Glutamatergic neuron (in vitro differentiated cells): ENCODE measurements at regions not wholly inside any gene's neighbourhood (a gene's known extent, or its start where the extent isn't known, plus 50 kb on each side); places are given as distances from the start of the nearest gene placed in this dataset.

ENCODE experiments used
- DNase-seq: peaks from one replicate; pipeline ENCODE4 v3.0.0; 2022
- H3K27ac Mint-ChIP-seq: one replicate; pipeline ENCODE4 v1.8.0; 2020; ENCODE audit warnings: mild to moderate bottlenecking, mixed read lengths, inconsistent platforms; ENCODE audit not compliant: unreplicated experiment
- H3K27me3 Mint-ChIP-seq: one replicate; pipeline ENCODE4 v1.8.0; 2020; ENCODE audit warnings: mild to moderate bottlenecking, moderate library complexity, mixed read lengths, inconsistent platforms; ENCODE audit not compliant: unreplicated experiment
- H3K36me3 Mint-ChIP-seq: one replicate; pipeline ENCODE4 v1.8.0; 2020; ENCODE audit warnings: mild to moderate bottlenecking, mixed read lengths, inconsistent platforms; ENCODE audit not compliant: unreplicated experiment
- H3K4me1 Mint-ChIP-seq: one replicate; pipeline ENCODE4 v1.8.0; 2020; ENCODE audit warnings: mild to moderate bottlenecking, low read depth, mixed read lengths, inconsistent platforms; ENCODE audit not compliant: unreplicated experiment
- H3K4me3 Mint-ChIP-seq: one replicate; pipeline ENCODE4 v1.8.0; 2020; ENCODE audit warnings: mild to moderate bottlenecking, mixed read lengths, inconsistent platforms; ENCODE audit not compliant: unreplicated experiment
- H3K9me3 Mint-ChIP-seq: one replicate; pipeline ENCODE4 v1.8.0; 2020; ENCODE audit warnings: mild to moderate bottlenecking, moderate library complexity, mixed read lengths, inconsistent platforms; ENCODE audit not compliant: unreplicated experiment
- CTCF ChIP-seq: fragments of 200-600 bp; sonication (generic); IDR thresholded peaks from one replicate; pipeline ENCODE4 v1.5.0; 2021; ENCODE audit not compliant: partially characterized antibody, unreplicated experiment

DNA sequence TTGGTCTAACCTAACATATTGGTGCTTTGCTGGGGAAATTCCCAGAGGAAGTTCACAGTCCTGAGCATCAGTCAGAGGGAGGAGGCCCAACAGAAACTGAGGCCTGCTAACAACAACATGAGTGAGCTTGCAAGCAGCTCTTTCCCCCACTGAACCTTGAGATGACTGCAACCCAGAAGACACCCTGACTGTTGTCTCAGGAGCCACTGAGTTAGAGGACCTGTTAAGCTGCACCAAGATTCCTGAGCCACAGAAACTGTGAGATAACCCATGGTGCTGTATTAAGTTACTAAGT is 193.2 kb upstream of the UBL3 start:
- Mint-ChIP-seq H3K27ac (no peak overlapping the region), H3K27me3 (peaks cover 3% of the 10 kb centered on the region), H3K4me1 (no peaks in the 10 kb centered on the region), H3K9me3 (peaks cover 3% of the 10 kb centered on the region), H3K36me3 (peaks cover 3% of the 10 kb centered on the region), H3K4me3 (no peak overlapping the region)
- no peak for DNase-seq
- no peak for TF ChIP-seq CTCF

DNA sequence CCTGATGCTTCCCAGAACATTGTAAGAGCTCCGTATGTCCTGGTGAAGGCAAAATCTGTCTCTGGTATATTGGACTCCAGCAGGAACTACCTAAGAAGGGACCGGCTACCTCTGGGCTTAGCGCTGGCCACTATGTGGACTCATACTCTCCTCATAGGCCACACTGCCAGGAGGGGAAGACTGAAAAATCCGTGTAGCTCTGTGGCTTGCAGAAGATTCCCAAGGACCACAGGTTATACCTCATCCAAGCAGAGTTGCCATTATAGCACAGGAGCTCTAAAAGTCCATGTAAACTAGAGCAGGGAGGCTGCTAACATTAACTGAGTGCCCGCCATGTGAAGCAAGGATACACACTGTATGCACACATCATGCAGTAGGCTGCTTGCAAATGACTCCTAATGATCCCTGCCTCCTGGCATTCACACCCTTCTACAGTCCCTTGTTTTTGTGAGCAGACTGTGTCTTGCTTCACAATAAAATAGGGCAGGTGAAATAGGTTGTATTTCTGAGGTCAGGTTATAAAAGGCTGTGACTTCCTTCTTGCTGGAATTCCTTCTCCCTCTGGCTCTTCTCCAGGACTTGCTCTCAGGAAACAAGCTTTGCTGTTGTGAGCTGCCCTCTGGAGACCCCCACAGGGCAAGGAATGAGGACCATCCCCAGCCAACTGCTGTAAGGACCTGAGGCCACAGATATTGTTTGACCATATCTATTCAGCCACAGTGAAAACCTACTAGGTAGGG is 192.6 kb upstream of the UBL3 start:
- Mint-ChIP-seq H3K4me1 (no peaks in the 10 kb centered on the region), H3K9me3 (peaks cover 3% of the 10 kb centered on the region), H3K4me3 (no peak overlapping the region), H3K27ac (no peak overlapping the region), H3K36me3 (peaks cover 3% of the 10 kb centered on the region), H3K27me3 (peaks cover 3% of the 10 kb centered on the region)
- no peak for TF ChIP-seq CTCF
- no peak for DNase-seq

DNA sequence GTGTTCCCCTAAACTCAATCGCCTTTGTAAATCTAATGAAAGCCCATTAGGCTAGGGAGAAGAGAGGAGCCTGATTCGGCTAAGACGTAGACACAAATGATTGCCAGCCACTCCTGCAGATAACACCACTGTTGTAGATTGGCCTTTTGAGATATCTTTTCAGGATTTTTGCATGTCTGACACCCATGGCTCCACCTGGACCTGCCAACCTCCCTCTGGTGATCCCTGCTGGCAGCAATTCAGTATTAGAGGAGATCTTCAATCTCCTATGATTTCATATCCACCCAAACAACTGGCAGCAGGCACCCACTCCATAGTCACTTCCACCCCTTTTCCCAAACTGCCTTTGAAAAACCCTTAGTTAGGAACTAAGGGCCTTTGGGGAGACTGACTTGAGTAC is 191.9 kb upstream of the UBL3 start:
- H3K27me3 Mint-ChIP-seq, result peaks cover 3% of the 10 kb centered on the region
- H3K9me3 Mint-ChIP-seq, result peaks cover 3% of the 10 kb centered on the region
- H3K27ac Mint-ChIP-seq, result no peak overlapping the region
- TF ChIP-seq CTCF, result no peak
- no peak overlapping the region for H3K4me3 Mint-ChIP-seq
- H3K36me3 Mint-ChIP-seq, result peaks cover 3% of the 10 kb centered on the region
- DNase-seq, result no peak
- H3K4me1 Mint-ChIP-seq, result no peaks in the 10 kb centered on the region

- H3K27me3 Mint-ChIP-seq, result peaks cover 3% of the 10 kb centered on the region
- no peaks in the 10 kb centered on the region for H3K4me1 Mint-ChIP-seq
- TF ChIP-seq CTCF, result no peak
- H3K4me3 Mint-ChIP-seq, result no peak overlapping the region
- H3K36me3 Mint-ChIP-seq, result peaks cover 3% of the 10 kb centered on the region
- DNase-seq, result no peak
- H3K27ac Mint-ChIP-seq, result no peak overlapping the region
- no peaks in the 10 kb centered on the region for H3K9me3 Mint-ChIP-seq
Observed at GRCh38 chr13:30039511-30039911, 189.1 kb upstream of the UBL3 start.

DNA sequence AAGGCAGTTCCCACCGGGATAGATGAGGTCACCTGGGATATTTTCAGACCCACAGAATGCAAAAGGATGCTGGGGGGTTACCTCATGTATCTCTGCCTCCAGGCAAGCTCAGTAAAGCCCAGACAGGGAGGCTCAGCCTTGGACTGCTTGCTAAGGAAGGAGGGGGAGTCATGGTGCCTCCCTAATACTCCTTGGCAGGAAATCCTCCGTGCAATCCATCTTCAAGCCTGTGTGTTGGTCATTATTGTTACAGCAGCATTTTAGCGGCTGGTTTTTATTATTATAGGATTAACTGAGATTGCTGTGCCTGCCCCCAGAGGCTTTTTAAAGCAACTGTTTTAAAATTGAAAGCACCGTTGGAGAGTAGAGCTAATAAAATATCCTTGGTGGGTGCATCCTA is 188.5 kb upstream of the UBL3 start:
- Mint-ChIP-seq H3K9me3 (no peaks in the 10 kb centered on the region), H3K4me3 (no peak overlapping the region), H3K27ac (no peak overlapping the region), H3K36me3 (peaks cover under 1% of the 10 kb centered on the region), H3K27me3 (peaks cover 3% of the 10 kb centered on the region), H3K4me1 (no peaks in the 10 kb centered on the region)
- no peak for DNase-seq
- no peak for TF ChIP-seq CTCF
